GM21423 (cell line): ENCODE measurements at regions not wholly inside any gene's neighbourhood (a gene's known extent, or its start where the extent isn't known, plus 50 kb on each side); places are given as distances from the start of the nearest gene placed in this dataset.
"Not testable (repeated sequence)": the region's sequence is repeated elsewhere in the genome, so short reads cannot be mapped to it uniquely, and the experiment has no call there.

Experiments used
- ATAC-seq: cut with Tn5 transposase; IDR thresholded peaks from one replicate; pipeline ENCODE4 v1.9.1; 2021; ENCODE audit warnings: mild to moderate bottlenecking, moderate library complexity; ENCODE audit not compliant: unreplicated experiment

DNA sequence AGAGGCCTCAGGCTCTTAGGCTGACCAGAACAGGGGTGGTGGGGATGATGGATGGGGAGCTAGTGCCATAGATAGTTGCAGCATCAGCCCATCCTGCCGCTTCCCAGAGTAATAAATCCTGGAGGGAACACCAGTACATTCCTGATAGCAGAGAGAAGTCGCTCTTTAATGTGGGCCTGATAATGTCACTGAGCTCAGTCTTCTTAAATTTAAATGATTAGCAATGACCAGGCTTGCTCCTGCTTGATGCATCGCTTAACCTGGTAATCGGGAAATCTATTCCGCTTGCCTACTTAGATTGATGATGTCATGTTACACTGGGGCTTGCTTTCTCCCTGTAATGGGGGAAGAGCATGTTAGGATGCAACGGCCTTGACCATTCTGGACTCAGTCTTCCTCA, 218.6 kb upstream of the PLXNA2 start:
- ATAC-seq, result no peak

DNA sequence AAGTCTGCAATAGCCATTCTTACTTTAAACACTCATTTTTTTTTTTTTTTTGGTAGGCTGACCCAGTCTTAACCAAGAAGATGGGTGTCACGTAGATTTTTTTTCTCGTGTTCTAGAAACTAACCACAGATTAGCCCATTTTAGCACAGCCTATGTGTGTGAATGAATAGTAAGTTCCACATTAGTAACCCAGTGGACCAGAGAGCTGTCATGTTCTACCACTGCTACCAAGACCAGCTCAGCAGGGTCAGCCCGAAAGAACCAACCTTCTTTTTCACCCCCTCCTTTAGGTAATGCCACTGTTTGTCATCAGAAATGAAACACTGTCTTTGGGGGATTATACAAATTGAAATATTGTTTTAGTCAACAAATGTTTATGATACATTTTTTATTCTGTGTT, 221.1 kb upstream of the PLXNA2 start:
- no peak for ATAC-seq

DNA sequence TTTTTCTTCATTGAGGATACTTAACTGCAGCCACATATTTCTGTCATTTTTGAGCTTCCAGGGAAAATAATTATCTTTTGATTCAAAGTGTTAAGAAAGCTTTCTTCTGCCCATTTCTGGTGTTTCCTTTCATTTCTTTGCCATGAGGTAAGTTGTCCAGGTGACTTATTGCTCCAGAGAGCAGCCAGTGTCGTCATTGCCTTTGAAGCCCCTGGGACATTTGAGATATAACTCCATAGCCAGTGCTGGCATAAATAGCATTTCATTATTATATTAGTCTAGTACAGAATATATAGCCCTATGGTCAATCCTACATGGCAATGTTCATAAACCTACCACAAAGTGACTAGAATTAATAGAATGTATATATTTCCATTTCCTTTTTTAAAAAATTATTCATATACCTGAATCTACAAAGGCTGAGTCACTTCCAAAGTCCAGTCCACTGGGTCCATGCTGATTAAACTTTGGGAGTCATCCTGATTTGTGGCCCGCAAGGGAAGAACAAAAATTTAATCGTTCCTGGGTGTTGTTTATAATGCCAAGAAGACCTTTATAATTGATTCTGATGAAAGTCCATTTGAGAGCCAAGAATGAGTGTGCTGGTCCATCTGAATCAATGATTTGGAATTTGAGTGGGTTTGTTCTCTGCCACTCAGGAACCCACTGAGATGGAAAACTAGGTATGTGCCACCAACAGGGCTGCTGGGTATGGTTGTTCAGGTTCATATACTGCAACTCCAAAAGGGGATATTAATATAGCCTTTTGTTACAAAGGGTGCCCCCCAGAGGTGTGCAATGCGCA, 221.8 kb upstream of the PLXNA2 start:
- no peak for ATAC-seq

DNA sequence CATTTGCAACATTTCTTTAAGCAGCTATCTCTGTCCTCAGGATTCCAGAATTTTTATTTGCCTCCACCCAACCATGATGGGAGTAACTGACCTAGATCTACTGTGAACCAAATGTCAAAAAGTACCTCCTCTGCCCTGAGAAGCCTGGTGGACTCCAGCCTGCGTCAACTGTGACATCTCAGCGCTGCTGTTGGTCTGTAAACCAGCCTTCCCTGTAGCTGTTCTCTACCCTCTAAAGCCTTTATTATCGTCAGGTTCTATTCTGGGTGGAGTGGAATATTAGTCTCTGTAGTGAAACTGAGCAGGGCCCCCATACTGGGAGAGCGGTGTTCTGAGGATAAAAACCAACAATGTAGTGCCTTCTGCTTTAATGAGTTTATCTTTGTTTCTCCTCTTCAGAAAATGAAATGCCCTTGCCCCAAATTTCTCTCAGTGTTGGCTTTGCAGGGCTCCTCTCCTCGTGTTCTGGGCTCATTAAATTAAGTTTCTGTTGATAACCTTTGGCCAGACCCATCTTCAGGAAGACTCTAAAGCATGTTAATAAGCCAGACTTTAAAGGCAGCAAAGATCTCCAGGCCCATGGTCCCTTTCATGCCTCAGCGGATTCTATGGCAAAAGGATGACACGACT, 223.1 kb upstream of the PLXNA2 start:
- ATAC-seq, result no peak

DNA sequence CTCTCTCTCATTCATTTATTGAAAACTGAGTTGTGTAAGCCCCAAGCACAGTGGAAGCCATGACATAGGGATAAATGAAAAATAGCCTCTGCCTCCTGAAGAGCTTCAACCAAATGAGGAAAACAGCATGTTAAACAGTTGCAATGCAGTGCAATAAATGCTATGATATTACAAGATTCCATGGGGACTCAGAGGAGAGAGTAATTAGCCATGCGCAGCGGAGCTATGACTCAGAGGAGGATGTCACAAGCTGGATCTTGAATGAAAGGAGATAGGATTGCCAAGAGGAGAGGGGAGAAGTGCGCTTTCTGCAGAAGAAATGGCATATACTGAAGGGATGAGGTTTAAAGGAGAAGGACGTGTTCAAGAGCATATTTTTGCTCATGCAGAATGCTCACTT, 231.3 kb upstream of the PLXNA2 start:
- no peak for ATAC-seq

DNA sequence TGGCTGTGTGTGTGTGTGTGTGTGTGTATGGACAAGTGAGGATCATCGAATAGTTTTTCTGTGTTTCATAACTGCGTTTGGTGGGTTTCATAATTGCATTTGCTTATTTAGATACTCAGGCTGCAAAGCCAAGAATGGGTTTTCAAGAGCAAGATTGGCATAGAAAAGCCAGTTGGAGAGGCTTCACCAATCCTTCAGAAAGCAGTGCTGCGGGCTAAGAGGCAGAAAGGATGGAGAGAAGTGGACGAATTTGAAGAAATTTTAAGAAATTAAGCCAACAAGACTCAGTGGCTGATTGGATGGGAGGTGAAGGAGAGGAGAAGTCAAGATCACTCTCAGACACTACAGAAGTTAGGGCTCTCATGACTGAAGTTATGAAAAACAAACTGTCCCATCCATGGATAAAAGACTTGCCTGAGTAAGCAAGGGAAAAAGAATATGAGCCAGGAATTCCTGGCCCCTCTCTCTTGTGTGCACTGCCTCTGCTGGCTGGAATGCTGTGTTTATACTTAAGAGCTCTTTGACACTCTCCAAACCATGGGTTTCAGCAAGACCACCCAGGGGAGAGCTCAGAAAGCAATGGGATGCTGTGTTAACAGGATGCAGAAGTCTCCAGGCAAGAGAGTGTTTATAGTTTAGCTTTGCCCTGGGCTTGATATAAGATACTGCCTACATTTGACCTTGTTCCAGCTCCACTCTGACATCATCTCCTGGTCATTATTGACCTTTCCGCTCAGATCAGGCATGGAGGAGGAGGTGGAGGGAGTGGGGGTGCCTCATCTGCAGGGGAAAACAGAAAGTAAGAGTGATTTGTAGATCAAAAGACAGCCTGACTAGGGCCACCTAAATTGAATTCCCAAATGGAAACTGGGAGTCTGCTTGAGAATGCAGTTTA, 232.0 kb upstream of the PLXNA2 start:
- ATAC-seq, result no peak

DNA sequence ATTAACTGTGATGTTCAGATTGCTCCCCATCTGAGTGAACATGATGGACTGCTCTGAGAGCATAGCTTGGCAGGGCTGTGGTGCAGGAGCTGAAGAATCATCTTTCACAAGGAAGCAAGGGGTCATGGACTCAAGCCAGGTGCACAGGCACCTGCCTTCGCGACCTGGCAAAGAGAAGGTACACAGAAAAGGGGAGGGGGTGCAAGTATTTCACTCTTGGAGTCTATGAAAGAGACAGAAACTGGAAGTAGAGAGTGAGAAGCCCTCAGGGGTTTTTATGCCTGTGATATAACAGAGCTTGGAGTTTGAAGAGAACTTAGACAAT, 232.6 kb upstream of the PLXNA2 start:
- no peak for ATAC-seq

DNA sequence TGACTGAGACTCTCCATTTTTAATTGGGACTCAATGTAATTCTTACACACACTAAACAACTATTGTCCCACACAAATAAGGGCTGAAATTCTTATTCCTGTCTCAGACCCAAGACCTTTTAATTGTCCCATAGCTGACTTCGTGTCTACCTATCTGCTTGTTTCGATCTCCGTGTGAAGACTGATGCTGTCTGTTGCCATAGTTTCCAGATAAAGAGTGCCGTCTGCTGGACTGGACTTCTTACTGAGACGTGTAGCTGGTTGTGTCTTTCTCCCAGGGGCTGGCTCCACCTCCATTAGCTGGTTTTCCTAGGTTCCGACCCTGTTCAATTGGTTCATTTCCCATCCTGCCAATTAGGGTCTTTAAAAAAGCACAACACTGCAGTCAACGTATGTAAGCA, 235.3 kb upstream of the PLXNA2 start:
- no peak for ATAC-seq

DNA sequence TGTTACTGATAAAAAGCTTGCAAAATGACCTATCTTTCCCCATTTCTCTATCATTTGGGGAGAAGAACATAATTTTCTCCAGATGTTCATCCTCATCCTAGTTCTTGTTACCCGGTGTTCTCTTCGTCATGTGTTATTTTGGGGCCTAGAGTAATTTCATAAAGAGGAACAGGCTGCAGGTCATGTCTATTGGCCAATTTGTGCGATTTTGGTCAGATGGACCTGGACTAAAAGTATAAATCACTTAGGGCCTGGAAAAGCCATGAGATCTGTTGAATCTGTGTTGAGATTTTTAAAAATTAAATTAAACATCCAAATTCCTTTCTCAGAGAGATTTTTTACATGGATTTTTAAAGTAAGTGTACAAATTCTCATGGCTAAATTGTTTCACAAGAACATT, 241.3 kb upstream of the PLXNA2 start:
- no peak for ATAC-seq

DNA sequence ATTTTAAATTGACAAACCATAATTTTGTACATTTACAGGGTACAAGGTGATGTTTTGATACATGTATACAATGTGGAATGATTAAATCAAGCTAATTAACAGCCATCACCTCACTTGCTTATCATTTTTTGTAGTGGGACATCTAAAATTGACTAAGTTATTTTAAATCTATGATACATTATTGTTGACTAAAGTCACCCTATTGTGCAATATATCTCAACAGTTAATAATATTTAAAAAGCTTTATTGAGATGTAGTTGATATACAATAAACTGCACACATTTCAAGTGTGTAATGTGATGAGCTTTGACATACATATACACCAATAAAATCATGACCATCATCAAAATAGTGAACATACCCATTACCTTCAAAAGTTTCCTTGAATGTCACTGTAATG, 242.5 kb upstream of the PLXNA2 start:
- ATAC-seq, result no peak

DNA sequence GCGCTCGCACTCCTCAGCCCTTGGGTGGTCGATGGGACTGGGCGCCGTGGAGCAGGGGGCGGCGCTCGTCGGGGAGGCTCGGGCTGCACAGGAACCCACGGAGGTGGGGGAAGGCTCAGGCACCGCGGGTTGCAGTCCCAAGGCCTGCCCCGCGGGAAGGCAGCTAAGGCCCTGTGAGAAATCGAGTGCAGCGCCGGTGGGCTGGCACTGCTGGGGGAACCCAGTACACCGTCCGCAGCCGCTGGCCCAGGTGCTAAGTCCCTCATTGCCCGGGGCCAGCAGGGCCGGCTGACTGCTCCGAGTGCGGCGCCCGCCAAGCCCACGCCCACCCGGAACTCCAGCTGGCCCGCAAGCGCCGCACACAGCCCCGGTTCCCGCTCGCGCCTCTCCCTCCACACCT, 244.2 kb upstream of the PLXNA2 start:
- ATAC-seq, result not testable (repeated sequence)

DNA sequence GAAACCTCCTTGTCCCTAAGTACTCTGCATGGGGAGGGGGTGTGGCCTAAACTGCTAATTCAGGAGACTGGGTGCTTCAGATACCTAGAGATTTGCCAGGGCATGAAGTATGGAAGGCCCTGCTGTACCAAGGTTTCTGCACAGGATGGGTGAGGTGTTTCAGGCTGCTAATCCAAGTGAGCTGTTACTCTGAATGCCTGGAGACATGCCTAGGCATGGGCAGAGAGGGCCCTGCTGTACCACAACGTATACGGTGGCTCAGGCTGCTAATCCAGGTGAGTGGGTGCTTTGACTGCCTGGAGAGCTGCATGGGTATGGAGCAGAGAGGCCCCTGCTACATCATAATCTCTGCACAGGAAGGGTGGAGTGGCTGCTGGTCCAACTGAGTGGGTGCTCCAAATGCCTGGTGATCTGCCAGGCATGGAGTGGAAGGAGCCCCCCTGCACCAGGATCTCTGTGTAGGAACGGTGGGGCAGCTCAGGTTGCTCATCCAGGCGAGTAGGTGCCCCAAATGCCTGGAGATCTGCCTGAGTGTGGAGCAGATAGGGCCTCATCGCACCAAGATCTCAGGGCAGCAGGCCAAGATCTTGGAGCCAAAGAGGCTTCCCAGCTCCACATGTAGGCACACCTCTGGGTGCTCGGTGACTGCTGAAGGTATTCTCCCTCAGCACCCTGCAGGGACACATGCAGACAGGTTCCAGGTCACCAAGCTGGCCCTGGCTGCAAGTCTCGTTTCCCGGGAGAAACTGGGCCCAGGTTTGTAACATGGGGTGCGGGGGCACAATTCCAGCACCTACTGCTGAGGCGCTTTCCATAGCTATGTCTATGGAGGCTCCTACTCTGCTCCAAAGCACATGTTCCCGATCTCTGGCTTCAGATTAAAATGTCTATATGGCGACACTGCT, 252.5 kb upstream of the PLXNA2 start:
- no peak for ATAC-seq

DNA sequence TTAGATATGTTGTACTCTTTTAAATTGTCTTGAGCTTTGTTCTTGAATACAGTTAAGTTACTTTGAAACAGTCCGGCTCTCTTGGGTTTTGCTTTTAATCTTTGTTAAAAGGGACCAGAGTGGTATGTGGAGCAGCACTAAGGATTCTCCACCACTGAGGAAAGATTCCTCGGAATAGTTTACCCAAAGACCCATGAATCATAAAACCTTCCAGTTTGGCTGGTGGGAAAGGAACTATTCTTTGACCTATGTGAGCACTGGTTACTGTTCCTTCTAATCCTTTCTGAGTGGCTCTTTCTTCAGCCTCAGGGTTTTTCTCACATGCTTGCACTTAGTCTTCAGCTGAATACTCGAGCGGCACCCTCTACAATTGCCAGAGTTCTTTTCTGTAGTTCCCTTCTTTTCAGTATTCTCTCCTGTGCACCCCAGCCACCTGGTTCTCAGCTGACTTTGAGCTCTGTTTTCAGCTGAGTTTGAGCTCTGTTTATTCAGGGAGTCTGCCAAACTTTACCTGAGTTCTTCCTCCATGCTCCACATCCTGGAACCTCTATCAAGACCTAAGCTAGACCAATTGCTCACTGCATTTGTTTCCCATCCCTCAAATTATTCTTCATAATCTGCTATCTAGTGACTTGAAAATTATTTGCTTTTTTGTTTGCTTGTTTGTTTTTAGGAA, 253.8 kb upstream of the PLXNA2 start:
- no peak for ATAC-seq

DNA sequence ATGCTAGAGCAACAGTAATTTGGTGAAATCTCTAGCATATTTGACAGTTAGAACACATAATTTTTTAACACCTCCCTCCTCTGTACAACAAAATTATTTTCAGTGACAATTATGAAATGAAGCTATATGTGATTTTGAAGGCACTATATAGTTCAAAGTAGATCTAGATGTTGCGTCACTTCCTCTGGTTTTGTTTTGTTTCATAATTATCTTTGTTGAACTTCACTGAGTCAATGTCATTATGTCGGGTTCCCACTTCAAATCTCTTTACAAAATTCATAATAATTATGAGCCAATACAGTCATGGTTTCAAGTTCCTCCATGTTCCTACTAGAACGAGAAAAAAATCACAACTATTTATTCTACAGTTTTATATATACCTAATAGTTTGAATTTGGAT, 254.8 kb upstream of the PLXNA2 start:
- no peak for ATAC-seq

DNA sequence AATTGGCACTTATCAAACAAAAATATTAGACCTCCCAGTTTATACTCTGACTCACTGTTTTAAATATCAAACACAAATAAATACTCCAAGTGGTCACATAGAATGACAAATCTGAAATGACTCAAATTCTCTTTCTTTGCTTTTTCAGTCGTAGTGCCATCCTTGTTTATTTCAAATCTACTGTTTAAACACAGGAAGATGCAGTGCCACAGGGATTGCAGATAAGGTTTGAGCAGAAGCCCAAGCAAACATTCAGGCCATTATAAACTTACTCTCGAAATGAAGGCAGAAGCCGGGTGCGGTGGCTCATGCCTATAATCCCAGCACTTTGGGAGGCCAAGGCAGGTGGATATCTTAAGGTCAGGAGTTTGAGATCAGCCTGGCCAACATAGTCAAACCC, 255.4 kb upstream of the PLXNA2 start:
- no peak for ATAC-seq

DNA sequence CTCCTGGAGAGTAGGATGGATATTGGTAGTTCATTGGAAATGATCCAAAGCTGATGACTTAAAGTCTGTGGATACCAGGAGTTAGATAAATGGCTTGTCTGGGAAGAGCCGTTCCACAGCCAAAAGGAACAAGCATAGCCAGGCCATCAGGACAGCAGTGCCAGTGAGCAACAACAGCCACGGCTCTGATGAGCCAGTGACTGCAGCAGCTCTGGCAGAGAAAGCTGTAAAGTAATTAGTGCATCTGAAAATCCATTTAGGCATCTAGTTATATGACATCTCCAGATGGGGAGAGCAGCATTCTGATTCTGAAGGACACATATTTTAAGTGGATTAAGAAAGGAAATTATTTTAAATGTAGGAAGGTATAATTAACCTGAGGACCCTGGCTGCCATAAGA, 256.2 kb upstream of the PLXNA2 start:
- ATAC-seq, result no peak

DNA sequence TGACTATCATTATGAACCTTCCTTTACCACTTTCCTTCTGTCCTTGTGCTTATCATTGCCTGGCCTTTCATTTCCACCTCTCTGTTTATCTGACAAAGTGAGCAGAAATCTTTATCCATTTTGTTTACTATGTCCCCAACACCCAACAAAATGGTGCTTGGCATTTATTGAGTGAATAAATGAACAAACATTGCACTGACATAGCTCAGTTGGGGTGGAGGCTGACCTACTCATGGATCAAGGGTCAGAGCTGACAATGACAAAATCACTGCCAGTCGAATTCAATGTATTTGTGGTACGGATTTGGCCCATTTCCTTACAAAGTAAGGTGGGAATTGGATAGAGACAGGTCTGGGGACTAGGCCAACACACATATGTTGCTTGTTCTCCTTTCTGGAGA, 257.4 kb upstream of the PLXNA2 start:
- no peak for ATAC-seq

DNA sequence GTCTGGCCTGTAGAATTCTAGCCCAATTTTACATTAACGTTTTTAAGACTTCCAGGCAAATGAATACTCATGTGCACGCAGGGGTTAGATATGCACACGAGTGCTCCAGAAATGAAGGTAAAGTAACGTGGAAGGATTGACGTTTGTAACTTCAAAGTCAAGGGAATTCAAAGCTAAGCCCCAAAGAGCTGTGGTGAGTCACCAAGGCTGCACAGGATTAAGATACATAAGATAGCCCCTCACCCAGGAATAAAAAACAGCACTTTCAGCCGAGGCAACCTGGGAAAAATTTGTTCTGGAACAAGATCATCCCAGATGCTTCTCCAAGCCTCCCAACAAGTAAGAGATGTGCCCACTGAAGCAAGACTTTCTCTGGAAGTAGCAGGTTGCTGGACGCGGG, 259.6 kb upstream of the PLXNA2 start:
- ATAC-seq, result no peak

DNA sequence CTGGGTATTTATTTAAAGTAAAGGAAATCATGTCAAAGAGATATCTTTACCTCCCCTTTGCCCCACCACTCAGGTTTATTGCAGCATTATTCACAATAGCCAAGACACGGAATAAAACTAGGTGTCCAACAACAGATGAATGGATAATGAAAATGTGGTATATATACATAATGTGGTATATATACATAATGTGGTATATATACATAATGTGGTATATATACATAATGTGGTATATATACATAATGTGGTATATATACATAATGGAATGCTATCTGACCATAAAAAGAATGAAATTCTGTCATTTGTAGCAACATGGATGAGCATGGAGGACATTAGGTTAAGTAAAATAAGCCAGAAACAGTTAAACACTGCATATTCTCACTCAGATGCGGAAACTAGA, 262.6 kb upstream of the PLXNA2 start:
- ATAC-seq, result no peak

DNA sequence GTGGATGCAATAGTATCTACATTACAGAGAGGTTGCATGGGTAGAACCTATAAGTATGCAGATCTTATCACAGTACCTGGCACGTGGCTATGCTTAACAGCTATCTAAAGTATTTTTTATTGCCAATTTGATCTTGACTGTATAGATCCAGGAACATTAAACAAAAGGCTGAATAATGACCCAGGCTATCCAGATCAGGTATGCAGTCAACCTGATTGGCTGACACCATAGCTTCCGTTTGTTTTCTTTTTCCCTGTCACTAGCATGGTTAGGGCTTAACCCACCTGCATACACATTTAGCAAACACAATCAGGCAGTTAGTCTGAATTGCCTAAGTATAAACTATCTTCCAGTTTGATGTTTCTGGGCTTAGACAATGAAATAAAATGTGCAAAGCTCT, 264.9 kb upstream of the PLXNA2 start:
- no peak for ATAC-seq
